HCT116 (cell line): ENCODE measurements at regions not wholly inside any gene's neighbourhood (a gene's known extent, or its start where the extent isn't known, plus 50 kb on each side); places are given as distances from the start of the nearest gene placed in this dataset.

ENCODE experiments used
- CEBPB ChIP-seq: IDR thresholded peaks from 2 replicates; pipeline ENCODE4 v1.6.1; 2012; ENCODE audit warnings: low read depth
- EZH2 ChIP-seq: fragments of 200-600 bp; sonication (generic); IDR thresholded peaks from 2 replicates; pipeline ENCODE4 v1.6.1; 2017; ENCODE audit warnings: antibody characterized with exemption, mixed run types
- EZH2phosphoT487 ChIP-seq: fragments of 200-600 bp; IDR thresholded peaks from 2 replicates; pipeline ENCODE4 v1.6.1; 2018; ENCODE audit warnings: antibody characterized with exemption, borderline replicate concordance
- POLR2A ChIP-seq: IDR thresholded peaks from 2 replicates; pipeline ENCODE4 v1.7.0; 2011; ENCODE audit warnings: borderline replicate concordance; ENCODE audit not compliant: insufficient read depth, insufficient read length; ENCODE audit errors: extremely low read depth
- POLR2AphosphoS5 ChIP-seq: IDR thresholded peaks from 2 replicates; pipeline ENCODE4 v1.6.1; 2011; ENCODE audit warnings: mild to moderate bottlenecking, low read depth, low read length, moderate library complexity
- RAD21 ChIP-seq: IDR thresholded peaks from 2 replicates; pipeline ENCODE4 v1.6.1; 2012; ENCODE audit warnings: low read depth, mild to moderate bottlenecking
- SIN3A ChIP-seq: IDR thresholded peaks from 2 replicates; pipeline ENCODE4 v1.6.1; 2012; ENCODE audit warnings: low read depth
- SRF ChIP-seq: IDR thresholded peaks from 2 replicates; pipeline ENCODE4 v1.6.1; 2012; ENCODE audit warnings: low read depth
- TCF7L2 ChIP-seq: IDR thresholded peaks from 2 replicates; pipeline ENCODE4 v1.7.0; 2011; ENCODE audit warnings: borderline replicate concordance, inconsistent platforms; ENCODE audit not compliant: insufficient read depth, insufficient read length; ENCODE audit errors: extremely low read depth
- ZFX ChIP-seq: fragments of 450-650 bp; IDR thresholded peaks from 2 replicates; pipeline ENCODE4 v1.6.1; 2017
- ZNF274 ChIP-seq: fragments of 200-500 bp; sonication (Bioruptor generic); IDR thresholded peaks from 2 replicates; pipeline ENCODE4 v1.6.1; 2014; ENCODE audit warnings: mild to moderate bottlenecking, low read depth, low read length, inconsistent platforms
- TF ChIP-seq, protein P1 (sequence below), 3 experiments: fragments of 200-600 bp in 1 of 3; sonication (generic) in 1 of 3; IDR thresholded peaks in 2 of 3; conservative IDR thresholded peaks in 1 of 3; 2 replicates each; pipeline ENCODE4 v1.5.1; 2012 to 2017; ENCODE audit warnings: low read depth in 2 of 3, low read length in 2 of 3, antibody characterized with exemption in 1 of 3, borderline replicate concordance in 1 of 3, control low read depth in 1 of 3, mild to moderate bottlenecking in 1 of 3, mixed read lengths in 1 of 3, mixed run types in 1 of 3, moderate library complexity in 1 of 3; ENCODE audit not compliant: insufficient read depth in 1 of 3
- TF ChIP-seq, protein P2 (sequence below): IDR thresholded peaks from 2 replicates; pipeline ENCODE4 v1.6.1; 2012; ENCODE audit warnings: low read depth
- TF ChIP-seq, protein P3 (sequence below): IDR thresholded peaks from 2 replicates; pipeline ENCODE4 v1.6.1; 2011; ENCODE audit warnings: mild to moderate bottlenecking, low read length, moderate library complexity; ENCODE audit not compliant: insufficient replicate concordance; ENCODE audit errors: extremely low read depth

DNA sequence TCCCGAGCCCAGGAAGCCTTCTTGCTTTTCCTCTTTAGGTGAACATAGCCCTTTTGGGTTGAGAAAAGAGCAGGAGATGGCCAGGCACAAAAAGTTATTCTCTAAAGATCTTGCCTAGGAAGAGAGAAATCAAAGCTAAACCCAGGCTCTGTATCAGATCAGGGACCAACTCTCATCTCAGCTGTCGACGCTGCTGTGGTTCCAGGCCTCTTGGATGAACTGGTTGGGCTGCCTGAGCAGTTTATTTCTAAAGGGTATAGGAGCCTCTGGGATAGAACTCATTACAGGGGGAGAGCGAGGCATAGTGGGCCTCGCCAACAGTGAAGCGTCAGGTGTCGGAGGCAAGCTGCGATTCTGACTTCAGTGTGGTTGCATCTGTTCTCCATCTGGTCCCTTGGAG, 82.6 kb upstream of the F3 start:
- TF ChIP-seq, protein P1, sequence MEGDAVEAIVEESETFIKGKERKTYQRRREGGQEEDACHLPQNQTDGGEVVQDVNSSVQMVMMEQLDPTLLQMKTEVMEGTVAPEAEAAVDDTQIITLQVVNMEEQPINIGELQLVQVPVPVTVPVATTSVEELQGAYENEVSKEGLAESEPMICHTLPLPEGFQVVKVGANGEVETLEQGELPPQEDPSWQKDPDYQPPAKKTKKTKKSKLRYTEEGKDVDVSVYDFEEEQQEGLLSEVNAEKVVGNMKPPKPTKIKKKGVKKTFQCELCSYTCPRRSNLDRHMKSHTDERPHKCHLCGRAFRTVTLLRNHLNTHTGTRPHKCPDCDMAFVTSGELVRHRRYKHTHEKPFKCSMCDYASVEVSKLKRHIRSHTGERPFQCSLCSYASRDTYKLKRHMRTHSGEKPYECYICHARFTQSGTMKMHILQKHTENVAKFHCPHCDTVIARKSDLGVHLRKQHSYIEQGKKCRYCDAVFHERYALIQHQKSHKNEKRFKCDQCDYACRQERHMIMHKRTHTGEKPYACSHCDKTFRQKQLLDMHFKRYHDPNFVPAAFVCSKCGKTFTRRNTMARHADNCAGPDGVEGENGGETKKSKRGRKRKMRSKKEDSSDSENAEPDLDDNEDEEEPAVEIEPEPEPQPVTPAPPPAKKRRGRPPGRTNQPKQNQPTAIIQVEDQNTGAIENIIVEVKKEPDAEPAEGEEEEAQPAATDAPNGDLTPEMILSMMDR (IDR thresholded peaks at IDR 0.05 in 2 of 3, conservative IDR thresholded peaks at IDR 0.05 in 1 of 3; ENCODE audit: borderline replicate concordance in 1 of 3, insufficient read depth in 1 of 3, low read depth in 2 of 3, low read length in 2 of 3), result no peak
- TF ChIP-seq POLR2A (no peak), RAD21 (no peak), SIN3A (no peak), TCF7L2 (no peak), POLR2AphosphoS5 (no peak), ZNF274 (no peak), SRF (no peak), CEBPB (no peak), EZH2 (no peak), EZH2phosphoT487 (no peak), ZFX (no peak)
- TF ChIP-seq, protein P2, sequence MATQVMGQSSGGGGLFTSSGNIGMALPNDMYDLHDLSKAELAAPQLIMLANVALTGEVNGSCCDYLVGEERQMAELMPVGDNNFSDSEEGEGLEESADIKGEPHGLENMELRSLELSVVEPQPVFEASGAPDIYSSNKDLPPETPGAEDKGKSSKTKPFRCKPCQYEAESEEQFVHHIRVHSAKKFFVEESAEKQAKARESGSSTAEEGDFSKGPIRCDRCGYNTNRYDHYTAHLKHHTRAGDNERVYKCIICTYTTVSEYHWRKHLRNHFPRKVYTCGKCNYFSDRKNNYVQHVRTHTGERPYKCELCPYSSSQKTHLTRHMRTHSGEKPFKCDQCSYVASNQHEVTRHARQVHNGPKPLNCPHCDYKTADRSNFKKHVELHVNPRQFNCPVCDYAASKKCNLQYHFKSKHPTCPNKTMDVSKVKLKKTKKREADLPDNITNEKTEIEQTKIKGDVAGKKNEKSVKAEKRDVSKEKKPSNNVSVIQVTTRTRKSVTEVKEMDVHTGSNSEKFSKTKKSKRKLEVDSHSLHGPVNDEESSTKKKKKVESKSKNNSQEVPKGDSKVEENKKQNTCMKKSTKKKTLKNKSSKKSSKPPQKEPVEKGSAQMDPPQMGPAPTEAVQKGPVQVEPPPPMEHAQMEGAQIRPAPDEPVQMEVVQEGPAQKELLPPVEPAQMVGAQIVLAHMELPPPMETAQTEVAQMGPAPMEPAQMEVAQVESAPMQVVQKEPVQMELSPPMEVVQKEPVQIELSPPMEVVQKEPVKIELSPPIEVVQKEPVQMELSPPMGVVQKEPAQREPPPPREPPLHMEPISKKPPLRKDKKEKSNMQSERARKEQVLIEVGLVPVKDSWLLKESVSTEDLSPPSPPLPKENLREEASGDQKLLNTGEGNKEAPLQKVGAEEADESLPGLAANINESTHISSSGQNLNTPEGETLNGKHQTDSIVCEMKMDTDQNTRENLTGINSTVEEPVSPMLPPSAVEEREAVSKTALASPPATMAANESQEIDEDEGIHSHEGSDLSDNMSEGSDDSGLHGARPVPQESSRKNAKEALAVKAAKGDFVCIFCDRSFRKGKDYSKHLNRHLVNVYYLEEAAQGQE, result no peak
- TF ChIP-seq, protein P3, sequence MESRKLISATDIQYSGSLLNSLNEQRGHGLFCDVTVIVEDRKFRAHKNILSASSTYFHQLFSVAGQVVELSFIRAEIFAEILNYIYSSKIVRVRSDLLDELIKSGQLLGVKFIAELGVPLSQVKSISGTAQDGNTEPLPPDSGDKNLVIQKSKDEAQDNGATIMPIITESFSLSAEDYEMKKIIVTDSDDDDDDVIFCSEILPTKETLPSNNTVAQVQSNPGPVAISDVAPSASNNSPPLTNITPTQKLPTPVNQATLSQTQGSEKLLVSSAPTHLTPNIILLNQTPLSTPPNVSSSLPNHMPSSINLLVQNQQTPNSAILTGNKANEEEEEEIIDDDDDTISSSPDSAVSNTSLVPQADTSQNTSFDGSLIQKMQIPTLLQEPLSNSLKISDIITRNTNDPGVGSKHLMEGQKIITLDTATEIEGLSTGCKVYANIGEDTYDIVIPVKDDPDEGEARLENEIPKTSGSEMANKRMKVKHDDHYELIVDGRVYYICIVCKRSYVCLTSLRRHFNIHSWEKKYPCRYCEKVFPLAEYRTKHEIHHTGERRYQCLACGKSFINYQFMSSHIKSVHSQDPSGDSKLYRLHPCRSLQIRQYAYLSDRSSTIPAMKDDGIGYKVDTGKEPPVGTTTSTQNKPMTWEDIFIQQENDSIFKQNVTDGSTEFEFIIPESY, result no peak
